HepG2 (cell line): ENCODE measurements at regions not wholly inside any gene's neighbourhood (a gene's known extent, or its start where the extent isn't known, plus 50 kb on each side); places are given as distances from the start of the nearest gene placed in this dataset.

ENCODE experiments used
- CEBPB ChIP-seq: IDR thresholded peaks from 2 replicates; pipeline ENCODE4 v1.6.1; 2011; ENCODE audit warnings: low read depth, low read length, improper control_type of control experiment, borderline replicate concordance
- ETV5 ChIP-seq: IDR thresholded peaks from 2 replicates; pipeline ENCODE4 v1.6.1; 2018; ENCODE audit warnings: missing biosample characterization, missing genetic modification reagents, inconsistent platforms, borderline replicate concordance
- HDAC6 ChIP-seq: fragments of 200-600 bp; sonication (generic); IDR thresholded peaks from 2 replicates; pipeline ENCODE4 v1.7.0; 2017; ENCODE audit warnings: mild to moderate bottlenecking, antibody characterized with exemption, low read length, low read depth
- HMG20A ChIP-seq: IDR thresholded peaks from 2 replicates; pipeline ENCODE4 v1.6.1; 2016; ENCODE audit warnings: borderline replicate concordance
- RARA ChIP-seq: IDR thresholded peaks from 2 replicates; pipeline ENCODE4 v1.6.1; 2016; ENCODE audit warnings: missing genetic modification reagents, missing compliant biosample characterization
- SALL1 ChIP-seq: sonication (generic); formaldehyde crosslinking; IDR thresholded peaks from 2 replicates; pipeline ENCODE4 v1.8.0; 2022; ENCODE audit warnings: mild to moderate bottlenecking, missing genetic modification reagents
- SAP130 ChIP-seq: IDR thresholded peaks from 2 replicates; pipeline ENCODE4 v1.6.1; 2016; ENCODE audit warnings: low read depth
- SP2 ChIP-seq: sonication (generic); formaldehyde crosslinking; IDR thresholded peaks from 2 replicates; pipeline ENCODE4 v1.5.1; 2020; ENCODE audit warnings: mild to moderate bottlenecking, missing genetic modification reagents
- TGIF2 ChIP-seq: IDR thresholded peaks from 2 replicates; pipeline ENCODE4 v1.6.1; 2016; ENCODE audit warnings: control low read depth, missing compliant biosample characterization
- U2AF1 ChIP-seq: fragments of 200-400 bp; formaldehyde crosslinking; optimal IDR thresholded peaks from 2 replicates; pipeline ENCODE3; 2017; ENCODE audit warnings: mild to moderate bottlenecking, low read depth, low read length
- YY1 ChIP-seq: IDR thresholded peaks from 2 replicates; pipeline ENCODE4 v1.6.1; 2011; ENCODE audit warnings: low read length, low read depth, moderate library complexity, mild to moderate bottlenecking; ENCODE audit not compliant: insufficient read depth, insufficient replicate concordance
- ZNF17 ChIP-seq: sonication (generic); formaldehyde crosslinking; IDR thresholded peaks from 2 replicates; pipeline ENCODE4 v1.5.0; 2020; ENCODE audit warnings: mild to moderate bottlenecking, missing genetic modification reagents
- ZNF850 ChIP-seq: sonication (generic); formaldehyde crosslinking; conservative IDR thresholded peaks from 2 replicates; pipeline ENCODE4 v1.9.0; 2021; ENCODE audit warnings: mild to moderate bottlenecking, missing genetic modification reagents
- TF ChIP-seq, protein P1 (sequence below): sonication (generic); formaldehyde crosslinking; IDR thresholded peaks from 2 replicates; pipeline ENCODE4 v1.4.0; 2020; ENCODE audit warnings: missing genetic modification reagents
- TF ChIP-seq, protein P2 (sequence below), 2 experiments: fragments of 450-650 bp in 1 of 2; sonication (generic) in 1 of 2; formaldehyde crosslinking in 1 of 2; IDR thresholded peaks; 2 replicates each; pipeline versions ENCODE4 v1.6.1 to v1.8.0; 2016 to 2022; ENCODE audit warnings: antibody characterized with exemption in 1 of 2, mild to moderate bottlenecking in 1 of 2, missing genetic modification reagents in 1 of 2

DNA sequence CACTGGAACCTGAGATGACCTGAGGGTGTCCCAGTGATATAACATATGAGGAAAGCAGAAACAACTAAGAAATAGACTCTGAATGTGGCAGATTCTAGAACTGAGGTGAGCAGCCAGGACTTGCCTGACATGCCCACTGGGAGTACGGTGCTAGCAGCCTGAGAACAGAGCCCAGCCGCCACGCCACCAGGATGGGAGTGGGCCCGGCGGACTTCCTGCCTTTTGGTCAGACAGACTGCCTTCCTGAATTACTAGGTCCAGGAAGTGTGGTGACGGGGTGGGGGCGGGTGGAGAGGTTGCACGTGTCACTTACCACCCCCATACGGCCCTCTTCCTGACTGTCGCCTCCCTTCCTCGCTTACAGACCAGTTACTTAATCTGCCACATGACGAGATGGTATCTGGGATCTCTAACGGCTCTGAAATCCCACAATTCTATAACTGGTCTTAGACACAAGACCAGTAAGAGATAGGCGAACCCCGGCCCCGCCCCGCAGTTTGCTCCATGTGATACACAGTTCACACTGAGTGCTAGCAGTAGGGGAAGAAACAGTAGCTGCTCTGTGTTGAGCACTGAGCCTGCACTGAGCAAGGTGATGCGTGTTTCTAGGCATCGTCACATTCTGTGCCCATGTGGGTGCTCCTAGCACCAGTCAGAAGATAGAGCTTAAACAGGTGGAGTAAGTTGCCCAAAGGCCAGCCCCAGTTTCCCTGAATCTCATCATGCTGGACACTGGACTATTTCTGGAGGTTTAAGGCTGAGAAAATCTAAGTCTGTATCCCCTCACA, 95.7 kb downstream of the CPN2 start (continued):
- TF ChIP-seq, protein P1, sequence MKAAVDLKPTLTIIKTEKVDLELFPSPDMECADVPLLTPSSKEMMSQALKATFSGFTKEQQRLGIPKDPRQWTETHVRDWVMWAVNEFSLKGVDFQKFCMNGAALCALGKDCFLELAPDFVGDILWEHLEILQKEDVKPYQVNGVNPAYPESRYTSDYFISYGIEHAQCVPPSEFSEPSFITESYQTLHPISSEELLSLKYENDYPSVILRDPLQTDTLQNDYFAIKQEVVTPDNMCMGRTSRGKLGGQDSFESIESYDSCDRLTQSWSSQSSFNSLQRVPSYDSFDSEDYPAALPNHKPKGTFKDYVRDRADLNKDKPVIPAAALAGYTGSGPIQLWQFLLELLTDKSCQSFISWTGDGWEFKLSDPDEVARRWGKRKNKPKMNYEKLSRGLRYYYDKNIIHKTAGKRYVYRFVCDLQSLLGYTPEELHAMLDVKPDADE (CRISPR knock-in tag) = no peak
- TF ChIP-seq ZNF850 (CRISPR knock-in tag) (no peak), SP2 (CRISPR knock-in tag) (no peak), YY1 (no peak), ZNF17 (CRISPR knock-in tag) (no peak), SAP130 (CRISPR knock-in tag) (peak; percentile 52), U2AF1 (peak; percentile 55), HMG20A (no peak), HDAC6 (no peak), CEBPB (no peak), SALL1 (CRISPR knock-in tag) (peak; percentile 51), TGIF2 (CRISPR knock-in tag) (no peak), ETV5 (peak; percentile 46; the same call in 1 of the 2 replicates), RARA (peak; percentile 49; the same call in 1 of the 2 replicates)
- TF ChIP-seq, protein P2, sequence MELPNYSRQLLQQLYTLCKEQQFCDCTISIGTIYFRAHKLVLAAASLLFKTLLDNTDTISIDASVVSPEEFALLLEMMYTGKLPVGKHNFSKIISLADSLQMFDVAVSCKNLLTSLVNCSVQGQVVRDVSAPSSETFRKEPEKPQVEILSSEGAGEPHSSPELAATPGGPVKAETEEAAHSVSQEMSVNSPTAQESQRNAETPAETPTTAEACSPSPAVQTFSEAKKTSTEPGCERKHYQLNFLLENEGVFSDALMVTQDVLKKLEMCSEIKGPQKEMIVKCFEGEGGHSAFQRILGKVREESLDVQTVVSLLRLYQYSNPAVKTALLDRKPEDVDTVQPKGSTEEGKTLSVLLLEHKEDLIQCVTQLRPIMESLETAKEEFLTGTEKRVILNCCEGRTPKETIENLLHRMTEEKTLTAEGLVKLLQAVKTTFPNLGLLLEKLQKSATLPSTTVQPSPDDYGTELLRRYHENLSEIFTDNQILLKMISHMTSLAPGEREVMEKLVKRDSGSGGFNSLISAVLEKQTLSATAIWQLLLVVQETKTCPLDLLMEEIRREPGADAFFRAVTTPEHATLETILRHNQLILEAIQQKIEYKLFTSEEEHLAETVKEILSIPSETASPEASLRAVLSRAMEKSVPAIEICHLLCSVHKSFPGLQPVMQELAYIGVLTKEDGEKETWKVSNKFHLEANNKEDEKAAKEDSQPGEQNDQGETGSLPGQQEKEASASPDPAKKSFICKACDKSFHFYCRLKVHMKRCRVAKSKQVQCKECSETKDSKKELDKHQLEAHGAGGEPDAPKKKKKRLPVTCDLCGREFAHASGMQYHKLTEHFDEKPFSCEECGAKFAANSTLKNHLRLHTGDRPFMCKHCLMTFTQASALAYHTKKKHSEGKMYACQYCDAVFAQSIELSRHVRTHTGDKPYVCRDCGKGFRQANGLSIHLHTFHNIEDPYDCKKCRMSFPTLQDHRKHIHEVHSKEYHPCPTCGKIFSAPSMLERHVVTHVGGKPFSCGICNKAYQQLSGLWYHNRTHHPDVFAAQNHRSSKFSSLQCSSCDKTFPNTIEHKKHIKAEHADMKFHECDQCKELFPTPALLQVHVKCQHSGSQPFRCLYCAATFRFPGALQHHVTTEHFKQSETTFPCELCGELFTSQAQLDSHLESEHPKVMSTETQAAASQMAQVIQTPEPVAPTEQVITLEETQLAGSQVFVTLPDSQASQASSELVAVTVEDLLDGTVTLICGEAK (IDR thresholded peaks at IDR 0.05) = no peak
- TF ChIP-seq, protein P2 (CRISPR knock-in tag; IDR thresholded peaks at IDR 0.05) = no peak
